HepG2 (cell line): ENCODE measurements at regions not wholly inside any gene's neighbourhood (a gene's known extent, or its start where the extent isn't known, plus 50 kb on each side); places are given as distances from the start of the nearest gene placed in this dataset.

Source experiments
- ATAC-seq: fragments of 200-7000 bp; cut with Tn5 transposase; 3 replicates; pipeline ENCODE4 v1.9.1; 2020; ENCODE audit warnings: mild to moderate bottlenecking, moderate library complexity
- BruUV-seq: library from RNA; stranded (reverse); fragments of 400-500 nt; replicated peaks from 2 replicates; lab custom pipeline; 2021; lab: Mats Ljungman, UMichigan
- CTCF ChIA-PET: fragments of 300-600 bp; formaldehyde crosslinking; extraction: SDS; loops from one replicate; lab custom pipeline; 2021; ENCODE audit warnings: low total read pairs, inconsistent platforms, low intra/inter-chr PET ratio; lab: Yijun Ruan, JAX
- POLR2A ChIA-PET: fragments of 350-600 bp; sonication (Branson Sonifier 250); formaldehyde crosslinking; loops from one replicate; lab custom pipeline; 2020; ENCODE audit warnings: antibody characterized with exemption, inconsistent platforms; lab: Yijun Ruan, JAX
- DNase-seq: peaks from one replicate; pipeline ENCODE4 v3.0.0-alpha.2; 2015; ENCODE audit warnings: low spot score
- FAIRE-seq: peaks from 3 replicates; lab custom pipeline; 2011; peaks lifted over from hg19 to GRCh38; lab: Jason Lieb, UNC
- H2AFZ ChIP-seq: one replicate; pipeline ENCODE4 v1.6.1; 2011; ENCODE audit warnings: low read length, inconsistent platforms
- H3K27ac ChIP-seq: fragments of 300-600 bp; 3 replicates; pipeline ENCODE4 v1.8.0; 2011; ENCODE audit warnings: mixed run types, mild to moderate bottlenecking, mixed read lengths, low read length, inconsistent platforms; ENCODE audit not compliant: insufficient read depth; ENCODE audit errors: extremely low read length
- H3K27me3 ChIP-seq, 2 experiments: fragments of 200-600 bp in 1 of 2; 2 replicates in 1 of 2; 3 replicates in 1 of 2; pipeline versions ENCODE4 v1.6.0 to v1.8.0; 2011; ENCODE audit warnings: low read length in 2 of 2, mild to moderate bottlenecking in 2 of 2, moderate library complexity in 2 of 2, inconsistent platforms in 1 of 2; ENCODE audit not compliant: insufficient read depth in 2 of 2, control insufficient read depth in 1 of 2
- H3K36me3 ChIP-seq, 2 experiments: fragments of 200-600 bp in 1 of 2; replicated peaks in 1 of 2; 2 replicates in 1 of 2; 3 replicates in 1 of 2; pipeline versions ENCODE4 v1.5.1 to v1.8.0; 2011; ENCODE audit warnings: low read length in 2 of 2, inconsistent platforms in 1 of 2; ENCODE audit not compliant: insufficient read depth in 2 of 2, control insufficient read depth in 1 of 2
- H3K4me1 ChIP-seq: 2 replicates; pipeline ENCODE4 v1.5.1; 2012; ENCODE audit warnings: low read length, inconsistent platforms; ENCODE audit not compliant: insufficient read depth
- H3K4me2 ChIP-seq: 2 replicates; pipeline ENCODE4 v1.6.0; 2011; ENCODE audit warnings: low read depth, low read length, inconsistent platforms
- H3K4me3 ChIP-seq, 3 experiments: fragments of 200-600 bp in 1 of 3; sonication (generic), shearing (Covaris generic) in 1 of 3; replicated peaks in 1 of 3; 2 replicates each; pipeline ENCODE4 v1.5.1; 2011 to 2016; ENCODE audit warnings: low read length in 3 of 3, inconsistent platforms in 2 of 3, low read depth in 2 of 3, mild to moderate bottlenecking in 2 of 3, control low read depth in 1 of 3, mixed read lengths in 1 of 3; ENCODE audit not compliant: insufficient read depth in 1 of 3
- H3K79me2 ChIP-seq: one replicate; pipeline ENCODE4 v1.6.1; 2011; ENCODE audit warnings: low read length, inconsistent platforms; ENCODE audit not compliant: insufficient read depth
- H3K9ac ChIP-seq: 2 replicates; pipeline ENCODE4 v1.6.0; 2011; ENCODE audit warnings: mild to moderate bottlenecking, low read depth, low read length, inconsistent platforms; ENCODE audit not compliant: insufficient read depth
- H3K9me3 ChIP-seq: 2 replicates; pipeline ENCODE4 v1.5.1; 2012; ENCODE audit warnings: mild to moderate bottlenecking, low read length
- H4K20me1 ChIP-seq: 2 replicates; pipeline ENCODE4 v1.6.0; 2011; ENCODE audit warnings: inconsistent platforms, mild to moderate bottlenecking, low read length, moderate library complexity; ENCODE audit not compliant: insufficient read depth
- HOXA7 ChIP-seq: sonication (generic); formaldehyde crosslinking; IDR thresholded peaks from 2 replicates; pipeline ENCODE4 v1.8.1; 2022; ENCODE audit warnings: mild to moderate bottlenecking, missing genetic modification reagents, moderate library complexity
- KLF16 ChIP-seq, 2 experiments: sonication (generic) in 1 of 2; formaldehyde crosslinking in 1 of 2; IDR thresholded peaks; 2 replicates each; pipeline versions ENCODE4 v1.6.1 to v1.8.0; 2016 to 2023; ENCODE audit warnings: missing genetic modification reagents in 2 of 2, missing compliant biosample characterization in 1 of 2
- NFIB ChIP-seq: sonication (generic); formaldehyde crosslinking; IDR thresholded peaks from 2 replicates; pipeline ENCODE4 v1.9.0; 2021; ENCODE audit warnings: missing genetic modification reagents, mild to moderate bottlenecking, borderline replicate concordance
- SIX4 ChIP-seq: sonication (generic); formaldehyde crosslinking; IDR thresholded peaks from 2 replicates; pipeline ENCODE4 v1.4.0; 2020; ENCODE audit warnings: missing genetic modification reagents
- ZBTB44 ChIP-seq: sonication (generic); formaldehyde crosslinking; IDR thresholded peaks from 2 replicates; pipeline ENCODE4 v1.4.0; 2020; ENCODE audit warnings: missing genetic modification reagents
- ZNF33B ChIP-seq: sonication (generic); formaldehyde crosslinking; IDR thresholded peaks from 2 replicates; pipeline ENCODE4 v1.5.1; 2020; ENCODE audit warnings: mild to moderate bottlenecking, missing genetic modification reagents
- ZNF512B ChIP-seq: sonication (generic); formaldehyde crosslinking; IDR thresholded peaks from 2 replicates; pipeline ENCODE4 v1.5.1; 2020; ENCODE audit warnings: missing genetic modification reagents, mild to moderate bottlenecking, borderline replicate concordance
- ZNF614 ChIP-seq: IDR thresholded peaks from 2 replicates; pipeline ENCODE4 v1.6.1; 2018; ENCODE audit warnings: missing biosample characterization, missing genetic modification reagents, inconsistent platforms, borderline replicate concordance
- ZNF878 ChIP-seq: sonication (generic); formaldehyde crosslinking; IDR thresholded peaks from 2 replicates; pipeline ENCODE4 v1.8.1; 2023; ENCODE audit warnings: mild to moderate bottlenecking, missing genetic modification reagents, moderate library complexity
- WGBS: methylation state at CpG from one replicate; pipeline ENCODE4 v1.1.6; 2017; ENCODE audit warnings: low lambda C conversion rate; 5-methylcytosine and 5-hydroxymethylcytosine counted together
- in situ Hi-C: cut with HindIII; loops from 2 replicates; pipeline ENCODE4 v1.10.0; 2017; ENCODE audit warnings: low pct_unique_long_range_greater_than_20kb; ENCODE audit not compliant: extremely low pct_ligation_motif_present
- intact Hi-C: fragments of 100-400 bp; cut with micrococcal nuclease; formaldehyde crosslinking; loops from one replicate; pipeline ENCODE4 v1.10.0; 2022; ENCODE audit not compliant: unreplicated experiment
- TF ChIP-seq, protein P1 (sequence below): sonication (generic); formaldehyde crosslinking; IDR thresholded peaks from 2 replicates; pipeline ENCODE4 v1.4.0; 2020; ENCODE audit warnings: mild to moderate bottlenecking, missing genetic modification reagents
- TF ChIP-seq, protein P2 (sequence below): sonication (generic); formaldehyde crosslinking; IDR thresholded peaks from 2 replicates; pipeline ENCODE4 v1.5.1; 2020; ENCODE audit warnings: mild to moderate bottlenecking, missing genetic modification reagents, borderline replicate concordance

DNA sequence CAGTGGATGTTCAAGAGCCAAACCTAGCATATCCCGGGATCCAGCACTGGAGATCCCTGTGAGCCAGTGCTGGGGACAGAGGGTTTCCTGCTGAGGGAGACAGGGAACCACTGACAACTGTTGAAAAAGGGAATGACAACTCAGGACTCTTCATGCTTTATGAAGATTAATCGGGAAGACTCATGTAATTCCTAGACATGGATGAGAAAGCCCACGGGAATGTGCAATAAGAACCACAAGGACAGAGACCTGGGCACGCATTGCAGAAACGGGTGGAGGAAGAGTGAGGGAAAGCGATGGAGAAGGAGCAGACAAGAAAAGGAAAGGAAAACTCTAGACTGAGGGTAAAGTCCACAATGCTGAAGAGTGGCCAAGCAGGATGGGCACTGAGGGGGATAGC is 296.0 kb downstream of the PCNX1 start:
- FAIRE-seq, result no peak
- H3K9ac ChIP-seq, result no peak overlapping the region
- TF ChIP-seq ZBTB44 (CRISPR knock-in tag), result no peak
- no peak for TF ChIP-seq NFIB (CRISPR knock-in tag)
- TF ChIP-seq HOXA7 (CRISPR knock-in tag), result no peak
- TF ChIP-seq, protein P1, sequence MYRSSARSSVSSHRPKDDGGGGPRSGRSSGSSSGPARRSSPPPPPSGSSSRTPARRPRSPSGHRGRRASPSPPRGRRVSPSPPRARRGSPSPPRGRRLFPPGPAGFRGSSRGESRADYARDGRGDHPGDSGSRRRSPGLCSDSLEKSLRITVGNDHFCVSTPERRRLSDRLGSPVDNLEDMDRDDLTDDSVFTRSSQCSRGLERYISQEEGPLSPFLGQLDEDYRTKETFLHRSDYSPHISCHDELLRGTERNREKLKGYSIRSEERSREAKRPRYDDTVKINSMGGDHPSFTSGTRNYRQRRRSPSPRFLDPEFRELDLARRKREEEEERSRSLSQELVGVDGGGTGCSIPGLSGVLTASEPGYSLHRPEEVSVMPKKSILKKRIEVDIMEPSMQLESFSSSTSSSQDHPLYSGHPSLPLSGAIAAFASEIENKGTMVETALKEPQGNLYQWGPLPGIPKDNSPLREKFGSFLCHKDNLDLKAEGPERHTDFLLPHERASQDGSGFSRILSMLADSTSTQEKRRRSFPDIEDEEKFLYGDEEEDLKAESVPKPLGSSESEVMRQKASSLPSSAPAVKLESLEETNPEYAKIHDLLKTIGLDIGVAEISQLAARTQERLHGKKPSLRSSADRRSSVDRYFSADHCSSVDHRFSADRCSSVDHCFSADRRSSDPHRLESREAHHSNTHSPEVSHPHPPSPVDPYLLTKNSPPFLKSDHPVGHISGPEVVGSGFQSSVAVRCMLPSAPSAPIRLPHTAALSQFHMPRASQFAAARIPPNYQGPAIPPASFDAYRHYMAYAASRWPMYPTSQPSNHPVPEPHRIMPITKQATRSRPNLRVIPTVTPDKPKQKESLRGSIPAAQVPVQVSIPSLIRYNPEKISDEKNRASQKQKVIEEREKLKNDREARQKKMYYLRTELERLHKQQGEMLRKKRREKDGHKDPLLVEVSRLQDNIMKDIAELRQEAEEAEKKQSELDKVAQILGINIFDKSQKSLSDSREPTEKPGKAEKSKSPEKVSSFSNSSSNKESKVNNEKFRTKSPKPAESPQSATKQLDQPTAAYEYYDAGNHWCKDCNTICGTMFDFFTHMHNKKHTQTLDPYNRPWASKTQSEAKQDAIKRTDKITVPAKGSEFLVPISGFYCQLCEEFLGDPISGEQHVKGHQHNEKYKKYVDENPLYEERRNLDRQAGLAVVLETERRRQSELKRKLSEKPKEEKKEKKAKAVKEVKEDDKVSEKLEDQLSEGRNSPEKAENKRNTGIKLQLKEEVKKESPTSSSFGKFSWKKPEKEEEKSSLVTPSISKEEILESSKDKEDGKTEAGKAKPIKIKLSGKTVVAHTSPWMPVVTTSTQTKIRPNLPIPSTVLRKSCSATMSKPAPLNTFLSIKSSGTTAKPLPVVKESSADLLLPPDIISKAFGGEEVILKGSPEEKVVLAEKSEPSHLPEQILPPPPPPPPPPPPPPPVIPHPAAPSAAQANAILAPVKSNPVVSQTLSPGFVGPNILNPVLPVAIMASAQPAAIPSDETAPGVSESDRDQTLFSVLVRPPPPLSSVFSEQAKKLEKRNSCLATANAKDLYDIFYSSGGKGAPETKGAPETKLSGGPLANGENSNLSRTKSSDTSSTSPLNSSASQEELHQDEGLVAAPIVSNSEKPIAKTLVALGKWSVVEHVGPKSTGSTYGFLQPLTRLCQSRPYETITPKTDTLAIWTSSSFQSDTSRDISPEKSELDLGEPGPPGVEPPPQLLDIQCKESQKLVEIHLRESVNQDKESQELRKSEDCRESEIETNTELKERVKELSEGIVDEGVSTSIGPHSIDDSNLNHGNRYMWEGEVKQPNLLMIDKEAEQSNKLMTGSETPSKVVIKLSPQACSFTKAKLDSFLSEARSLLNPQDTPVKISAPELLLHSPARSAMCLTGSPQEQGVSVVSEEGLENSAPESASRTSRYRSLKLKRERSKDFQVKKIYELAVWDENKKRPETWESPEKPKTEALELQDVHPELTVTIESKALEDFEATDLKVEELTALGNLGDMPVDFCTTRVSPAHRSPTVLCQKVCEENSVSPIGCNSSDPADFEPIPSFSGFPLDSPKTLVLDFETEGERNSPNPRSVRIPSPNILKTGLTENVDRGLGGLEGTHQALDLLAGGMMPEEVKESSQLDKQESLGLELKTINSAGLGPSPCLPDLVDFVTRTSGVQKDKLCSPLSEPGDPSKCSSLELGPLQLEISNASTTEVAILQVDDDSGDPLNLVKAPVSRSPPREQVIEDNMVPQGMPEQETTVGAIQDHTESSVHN (CRISPR knock-in tag), result no peak
- TF ChIP-seq SIX4 (CRISPR knock-in tag), result no peak
- TF ChIP-seq, protein P2, sequence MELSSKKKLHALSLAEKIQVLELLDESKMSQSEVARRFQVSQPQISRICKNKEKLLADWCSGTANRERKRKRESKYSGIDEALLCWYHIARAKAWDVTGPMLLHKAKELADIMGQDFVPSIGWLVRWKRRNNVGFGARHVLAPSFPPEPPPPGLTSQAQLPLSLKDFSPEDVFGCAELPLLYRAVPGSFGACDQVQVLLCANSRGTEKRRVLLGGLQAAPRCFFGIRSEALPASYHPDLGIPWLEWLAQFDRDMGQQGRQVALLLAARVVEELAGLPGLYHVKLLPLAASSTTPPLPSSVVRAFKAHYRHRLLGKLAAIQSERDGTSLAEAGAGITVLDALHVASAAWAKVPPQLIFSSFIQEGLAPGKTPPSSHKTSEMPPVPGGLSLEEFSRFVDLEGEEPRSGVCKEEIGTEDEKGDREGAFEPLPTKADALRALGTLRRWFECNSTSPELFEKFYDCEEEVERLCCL (CRISPR knock-in tag), result no peak
- TF ChIP-seq ZNF878, result no peak
- no peak for TF ChIP-seq KLF16 (CRISPR knock-in tag; IDR thresholded peaks at IDR 0.05)
- no peak for TF ChIP-seq ZNF512B (CRISPR knock-in tag)
- TF ChIP-seq ZNF33B (CRISPR knock-in tag), result no peak
- no peak for TF ChIP-seq ZNF614 (CRISPR knock-in tag)

More for the DNA sequence above, 296.0 kb downstream of the PCNX1 start:
- BruUV-seq, result no TSS peak
- H4K20me1 ChIP-seq, result no peaks in the 10 kb centered on the region
- no peaks in the 10 kb centered on the region for H3K4me1 ChIP-seq
- ChIA-PET CTCF (no interaction called here), POLR2A (no interaction called here)
- no peaks in the 10 kb centered on the region for H3K9me3 ChIP-seq
- ATAC-seq (no peak), DNase-seq (no peak)
- no peak overlapping the region for H3K27ac ChIP-seq
- H3K4me3 ChIP-seq, result no peak overlapping the region
- no peak overlapping the region for H2AFZ ChIP-seq
- 36% methylated on average over 6 of the region's 6 CpGs for WGBS
- H3K4me2 ChIP-seq, result no peak overlapping the region
- no peaks in the 10 kb centered on the region for H3K36me3 ChIP-seq
- H3K79me2 ChIP-seq, result no peaks in the 10 kb centered on the region
- intact Hi-C loops, result no loop called here
- in situ Hi-C loops, result no loop called here
- H3K27me3 ChIP-seq, result peaks cover 2 to 13% of the 10 kb centered on the region in 2 experiments; a peak in 3 of 5 replicates
